ENCODE measurements at regions not wholly inside any gene's neighbourhood (a gene's known extent, or its start where the extent isn't known, plus 50 kb on each side); places are given as distances from the start of the nearest gene placed in this dataset.

DNA sequence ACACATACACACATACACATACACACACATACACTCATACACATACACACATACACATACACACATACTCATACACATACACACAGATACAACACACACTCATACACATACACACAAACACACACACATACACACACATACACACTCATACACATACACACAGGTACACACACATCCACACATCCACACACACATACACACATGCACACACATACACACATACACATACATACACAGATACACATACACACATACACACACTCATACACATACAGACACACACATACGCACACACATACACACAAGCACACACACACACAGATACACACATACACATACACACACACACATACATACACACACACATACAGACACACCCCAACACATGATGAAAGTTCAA, 729.1 kb upstream of the SOX11 start (continued):
- TF ChIP-seq, protein P1, sequence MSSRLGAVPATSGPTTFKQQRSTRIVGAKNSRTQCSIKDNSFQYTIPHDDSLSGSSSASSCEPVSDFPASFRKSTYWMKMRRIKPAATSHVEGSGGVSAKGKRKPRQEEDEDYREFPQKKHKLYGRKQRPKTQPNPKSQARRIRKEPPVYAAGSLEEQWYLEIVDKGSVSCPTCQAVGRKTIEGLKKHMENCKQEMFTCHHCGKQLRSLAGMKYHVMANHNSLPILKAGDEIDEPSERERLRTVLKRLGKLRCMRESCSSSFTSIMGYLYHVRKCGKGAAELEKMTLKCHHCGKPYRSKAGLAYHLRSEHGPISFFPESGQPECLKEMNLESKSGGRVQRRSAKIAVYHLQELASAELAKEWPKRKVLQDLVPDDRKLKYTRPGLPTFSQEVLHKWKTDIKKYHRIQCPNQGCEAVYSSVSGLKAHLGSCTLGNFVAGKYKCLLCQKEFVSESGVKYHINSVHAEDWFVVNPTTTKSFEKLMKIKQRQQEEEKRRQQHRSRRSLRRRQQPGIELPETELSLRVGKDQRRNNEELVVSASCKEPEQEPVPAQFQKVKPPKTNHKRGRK (CRISPR knock-in tag; IDR thresholded peaks at IDR 0.05), result no peak
- TF ChIP-seq ZNF296 (CRISPR knock-in tag; conservative IDR thresholded peaks at IDR 0.05) (no peak), ATF7 (IDR thresholded peaks at IDR 0.05) (0 out of 2 replicates have a peak, but pooled peaks have one; percentile 6), ATF7 (CRISPR knock-in tag; IDR thresholded peaks at IDR 0.05) (no peak), FOXP1 (IDR thresholded peaks at IDR 0.05) (peak; percentile 75), FOXP1 (CRISPR knock-in tag; IDR thresholded peaks at IDR 0.05) (no peak), IKZF1 (IDR thresholded peaks at IDR 0.05) (peak; percentile 99), ZBTB37 (CRISPR knock-in tag; IDR thresholded peaks at IDR 0.05) (no peak), FOXA1 (IDR thresholded peaks at IDR 0.05) (peak; percentile 15; the same call in 1 of the 2 replicates), FOXA1 (CRISPR knock-in tag; IDR thresholded peaks at IDR 0.05) (no peak)
- TF ChIP-seq, protein P2, sequence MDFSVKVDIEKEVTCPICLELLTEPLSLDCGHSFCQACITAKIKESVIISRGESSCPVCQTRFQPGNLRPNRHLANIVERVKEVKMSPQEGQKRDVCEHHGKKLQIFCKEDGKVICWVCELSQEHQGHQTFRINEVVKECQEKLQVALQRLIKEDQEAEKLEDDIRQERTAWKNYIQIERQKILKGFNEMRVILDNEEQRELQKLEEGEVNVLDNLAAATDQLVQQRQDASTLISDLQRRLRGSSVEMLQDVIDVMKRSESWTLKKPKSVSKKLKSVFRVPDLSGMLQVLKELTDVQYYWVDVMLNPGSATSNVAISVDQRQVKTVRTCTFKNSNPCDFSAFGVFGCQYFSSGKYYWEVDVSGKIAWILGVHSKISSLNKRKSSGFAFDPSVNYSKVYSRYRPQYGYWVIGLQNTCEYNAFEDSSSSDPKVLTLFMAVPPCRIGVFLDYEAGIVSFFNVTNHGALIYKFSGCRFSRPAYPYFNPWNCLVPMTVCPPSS (IDR thresholded peaks at IDR 0.05), result peak; percentile 94; the same call in 1 of the 2 replicates

- in situ Hi-C loops (cut with HindIII; ENCODE audit: extremely low pct_ligation_motif_present, low pct_unique_long_range_greater_than_20kb), result no loop called here
- H3K27me3 ChIP-seq (ENCODE audit: control insufficient read depth in 1 of 2, insufficient read depth in 2 of 2, low read length in 2 of 2), result no peaks in the 10 kb centered on the region
- no peak overlapping the region for H3K9ac ChIP-seq (ENCODE audit: insufficient read depth, low read depth, low read length)
- H3K79me2 ChIP-seq (ENCODE audit: insufficient read depth, low read length), result no peaks in the 10 kb centered on the region
- no peaks in the 10 kb centered on the region for H3K36me3 ChIP-seq (replicated peaks in 1 of 2; ENCODE audit: control insufficient read depth in 1 of 2, insufficient read depth in 2 of 2, low read length in 2 of 2)
- POLR2A ChIA-PET, result no interaction called here
- no peaks in the 10 kb centered on the region for H3K4me1 ChIP-seq (ENCODE audit: insufficient read depth, low read length)
- no peak overlapping the region for H3K4me3 ChIP-seq (replicated peaks in 1 of 3; ENCODE audit: insufficient read depth in 1 of 3, low read depth in 2 of 3, low read length in 3 of 3)
- CTCF ChIA-PET (ENCODE audit: low intra/inter-chr PET ratio, low total read pairs), result no interaction called here
- FAIRE-seq (no peak), ATAC-seq (no peak), DNase-seq (ENCODE audit: low spot score) (no peak)
- H4K20me1 ChIP-seq (ENCODE audit: insufficient read depth, low read length), result no peaks in the 10 kb centered on the region
- H2AFZ ChIP-seq (ENCODE audit: low read length), result no peak overlapping the region
- BruUV-seq (replicated peaks), result no TSS peak
- WGBS (ENCODE audit: low lambda C conversion rate), result 46% methylated on average over 13 of the region's 13 CpGs
- H3K4me2 ChIP-seq (ENCODE audit: low read depth, low read length), result no peak overlapping the region
- intact Hi-C loops (cut with micrococcal nuclease; ENCODE audit: unreplicated experiment), result no loop called here
- peaks cover 10% of the 10 kb centered on the region for H3K9me3 ChIP-seq (ENCODE audit: low read length)
- no peak overlapping the region for H3K27ac ChIP-seq (ENCODE audit: extremely low read length, insufficient read depth, low read length)
- no peak for TF ChIP-seq U2AF1 (optimal IDR thresholded peaks at IDR 0.05; ENCODE audit: low read depth, low read length)
- TF ChIP-seq ZMAT3 (CRISPR knock-in tag; conservative IDR thresholded peaks at IDR 0.05), result no peak
- no peak for TF ChIP-seq STAT5B (CRISPR knock-in tag; IDR thresholded peaks at IDR 0.05)
- no peak for TF ChIP-seq MED13 (CRISPR knock-in tag; IDR thresholded peaks at IDR 0.05)
Measured at GRCh38 chr2:4964001-4964540, 728.1 kb upstream of the SOX11 start.
